NCI-H524 treated with DMSO at 0.1 percent for 48 hours (cell line): ENCODE measurements at regions not wholly inside any gene's neighbourhood (a gene's known extent, or its start where the extent isn't known, plus 50 kb on each side); places are given as distances from the start of the nearest gene placed in this dataset.
A peak's percentile ranks its signal among the peaks of the same experiment; 100 is the strongest.

Experiments used
- DNase-seq: peaks from one replicate; lab custom pipeline; 2025; lab: John Stamatoyannopoulos, UW

GRCh38 chr3:117660941-117661817, 951.6 kb downstream of the TUSC7 start:
- DNase-seq = no peak

- no peak for DNase-seq
Measured at GRCh38 chr3:117661818-117662095, 952.2 kb downstream of the TUSC7 start.

DNA sequence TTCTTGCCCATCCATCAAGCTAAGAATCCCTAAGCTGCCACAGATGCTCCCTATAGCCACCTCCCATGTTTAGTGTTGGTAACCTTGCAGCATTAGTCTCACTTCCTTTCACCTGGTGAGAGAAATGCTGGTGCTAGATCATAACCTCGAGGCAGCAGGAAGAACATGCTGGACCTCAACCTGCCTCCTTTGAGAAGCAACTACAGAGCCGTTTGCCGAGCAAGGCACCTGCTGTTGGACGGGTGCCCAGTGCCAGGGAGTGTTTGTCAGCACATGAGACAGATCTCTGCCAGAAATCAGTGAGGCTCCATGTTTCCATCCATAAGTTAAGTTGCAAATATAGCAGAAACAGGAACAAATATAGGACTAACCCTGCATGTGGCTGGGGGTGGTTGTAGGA, 955.7 kb downstream of the TUSC7 start:
- DNase-seq = no peak

- no peak for DNase-seq
Measured at GRCh38 chr3:117666325-117666724, 956.7 kb downstream of the TUSC7 start.

DNA sequence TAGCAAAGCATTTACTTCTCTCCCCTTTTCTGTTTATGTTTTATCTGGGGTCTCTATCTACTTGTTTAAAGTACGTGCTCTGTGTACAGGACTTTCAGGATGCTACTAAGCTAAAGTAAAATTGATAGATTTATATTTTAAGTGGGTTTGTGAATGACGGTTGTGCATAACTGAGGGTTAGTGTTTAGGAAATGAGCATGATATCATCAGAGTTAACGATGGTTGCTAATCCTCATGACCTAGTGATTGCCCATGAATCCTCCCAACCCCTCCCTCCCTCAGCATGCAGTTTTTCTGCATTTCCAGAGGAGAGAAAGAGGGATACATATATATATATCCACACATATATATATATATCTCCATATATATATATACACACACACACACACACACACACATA, 957.2 kb downstream of the TUSC7 start:
- no peak for DNase-seq

GRCh38 chr3:117669774-117670173, 960.2 kb downstream of the TUSC7 start:
- no peak for DNase-seq

- DNase-seq = no peak
Measured at GRCh38 chr3:117671722-117672318, 962.2 kb downstream of the TUSC7 start.

DNA sequence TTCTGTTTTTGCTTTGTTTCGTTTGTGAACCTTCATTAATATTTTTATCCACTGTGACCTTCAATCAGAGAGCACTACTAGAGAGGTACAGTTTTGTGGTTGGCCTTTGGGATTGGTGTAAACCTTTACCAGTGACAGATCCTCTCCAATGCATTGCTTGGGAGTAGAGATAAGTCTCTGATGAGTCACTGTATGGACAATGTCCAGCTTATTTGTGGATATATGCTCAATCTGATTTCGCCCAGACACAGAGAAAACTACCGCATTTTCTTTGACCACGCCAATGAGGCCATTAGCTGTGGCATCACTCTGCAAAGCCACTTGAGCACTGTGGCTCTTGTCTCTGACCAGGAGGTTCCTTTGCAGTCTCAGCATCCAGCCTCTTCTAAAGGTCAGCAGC, 964.7 kb downstream of the TUSC7 start:
- DNase-seq = no peak

- DNase-seq = no peak
Measured at GRCh38 chr3:117681619-117682018, 972.0 kb downstream of the TUSC7 start.

DNA sequence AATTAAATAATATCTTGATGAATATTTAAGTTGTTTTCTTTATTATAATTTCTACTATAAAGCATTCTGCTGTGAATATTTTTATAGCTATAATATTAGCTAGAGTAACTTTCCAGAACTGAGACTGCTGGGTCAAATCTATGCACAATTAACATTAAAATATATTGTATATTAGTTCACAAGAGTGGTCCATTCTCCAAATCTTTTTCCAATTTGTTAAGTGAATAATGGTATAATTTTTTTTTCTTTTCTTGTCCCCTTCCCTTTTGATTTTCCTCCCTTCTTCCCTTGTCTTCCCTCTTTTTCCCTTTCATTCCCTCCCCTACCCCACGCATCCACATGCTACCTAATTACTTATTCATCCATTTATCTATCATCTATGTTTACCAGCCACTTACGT, 977.5 kb downstream of the TUSC7 start:
- no peak for DNase-seq

DNA sequence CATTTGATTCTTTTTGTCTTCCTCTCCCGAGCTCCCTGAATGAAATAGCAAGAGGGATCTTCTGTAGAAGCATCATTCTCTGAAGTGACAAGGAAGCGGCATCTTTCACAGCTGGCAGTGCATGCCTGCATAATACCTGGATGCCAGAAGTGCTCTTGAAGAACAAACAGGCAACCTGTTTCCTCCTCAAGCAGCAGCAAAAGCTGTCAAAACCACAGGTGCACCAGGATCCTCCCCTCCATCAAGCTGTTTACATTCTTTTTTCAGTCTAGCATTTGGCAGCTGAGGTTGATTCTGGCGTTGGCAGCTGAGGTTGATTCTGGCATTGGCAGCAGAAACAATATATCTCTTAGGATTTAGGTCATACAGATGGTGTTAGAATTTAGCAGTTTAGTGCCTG, 979.0 kb downstream of the TUSC7 start:
- peak; percentile 68 for DNase-seq

GRCh38 chr3:117691526-117691925, 981.9 kb downstream of the TUSC7 start:
- DNase-seq = no peak

DNA sequence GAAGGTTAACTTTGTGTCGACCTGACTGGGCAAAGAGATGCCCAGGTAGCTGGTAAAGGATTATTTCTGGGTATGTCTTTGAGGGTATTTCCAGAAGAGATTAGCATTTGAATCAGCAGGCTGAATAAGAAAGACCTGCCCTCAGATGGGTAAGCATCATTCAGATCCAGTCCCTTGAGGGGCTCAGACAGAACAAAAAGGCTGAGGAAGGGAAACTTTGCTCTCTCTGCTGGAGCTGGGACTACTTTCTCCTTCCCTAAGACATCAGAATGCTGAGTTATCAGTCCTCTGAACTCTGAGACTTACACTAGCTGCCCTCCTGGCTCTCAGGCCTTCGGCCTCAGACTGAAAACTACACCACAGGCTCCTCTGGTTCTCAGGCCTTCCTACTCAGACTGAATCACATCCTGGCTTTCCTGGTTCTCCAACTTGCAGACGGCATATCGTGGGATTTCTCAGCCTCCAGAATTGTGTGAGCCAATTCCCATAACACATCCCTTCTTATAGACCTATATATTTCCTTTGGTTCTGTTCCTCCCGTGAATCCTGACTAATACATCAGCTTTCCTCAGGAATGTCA, 982.9 kb downstream of the TUSC7 start:
- DNase-seq = no peak

DNA sequence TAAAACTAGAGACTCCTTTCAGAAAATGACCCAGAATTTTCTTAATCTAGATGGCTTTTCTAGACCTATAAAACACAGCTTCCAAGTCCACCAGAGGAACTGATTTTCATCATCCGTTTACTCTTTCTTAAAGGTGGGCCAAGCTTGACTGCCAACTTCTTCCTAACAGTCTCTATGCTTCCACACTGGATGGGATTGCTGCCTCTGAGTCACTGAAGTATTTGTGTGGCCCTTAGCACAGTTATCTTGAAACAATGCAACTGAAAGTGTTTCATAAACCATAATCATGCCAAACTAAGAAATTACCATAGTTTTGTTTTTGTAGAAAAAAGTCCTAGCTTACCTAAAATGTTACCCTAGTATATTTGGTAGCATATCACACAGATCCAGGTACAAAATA, 985.7 kb downstream of the TUSC7 start:
- no peak for DNase-seq

GRCh38 chr3:117695871-117696645, 986.5 kb downstream of the TUSC7 start:
- no peak for DNase-seq

DNA sequence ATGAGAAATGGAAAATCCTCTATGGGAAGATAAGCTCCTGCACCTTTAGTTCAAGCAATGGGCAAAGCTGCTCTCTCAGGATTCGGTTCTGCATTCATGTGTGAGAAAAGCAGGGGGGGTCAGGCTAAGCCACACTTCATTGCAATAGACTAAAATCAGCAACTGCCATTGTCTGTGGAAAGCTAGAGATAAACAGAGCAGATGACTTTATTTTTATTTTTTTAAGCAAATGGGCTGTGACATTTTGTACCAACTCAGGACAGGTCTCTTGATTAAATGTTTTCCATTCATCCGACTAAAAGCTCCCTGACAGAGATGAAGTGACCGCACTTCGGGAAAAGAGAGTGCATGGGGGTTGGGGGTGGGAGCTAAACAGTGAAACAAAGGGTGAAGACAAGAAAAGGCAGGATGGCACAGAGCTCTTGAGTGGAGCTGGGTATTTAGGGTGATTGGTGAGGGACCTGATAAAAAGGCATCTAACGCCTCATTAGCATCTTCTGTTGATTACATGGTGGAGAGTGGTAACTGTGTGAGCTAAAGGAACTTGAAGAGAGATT, 987.4 kb downstream of the TUSC7 start:
- DNase-seq = no peak

GRCh38 chr3:117699058-117699457, 989.5 kb downstream of the TUSC7 start:
- no peak for DNase-seq

DNA sequence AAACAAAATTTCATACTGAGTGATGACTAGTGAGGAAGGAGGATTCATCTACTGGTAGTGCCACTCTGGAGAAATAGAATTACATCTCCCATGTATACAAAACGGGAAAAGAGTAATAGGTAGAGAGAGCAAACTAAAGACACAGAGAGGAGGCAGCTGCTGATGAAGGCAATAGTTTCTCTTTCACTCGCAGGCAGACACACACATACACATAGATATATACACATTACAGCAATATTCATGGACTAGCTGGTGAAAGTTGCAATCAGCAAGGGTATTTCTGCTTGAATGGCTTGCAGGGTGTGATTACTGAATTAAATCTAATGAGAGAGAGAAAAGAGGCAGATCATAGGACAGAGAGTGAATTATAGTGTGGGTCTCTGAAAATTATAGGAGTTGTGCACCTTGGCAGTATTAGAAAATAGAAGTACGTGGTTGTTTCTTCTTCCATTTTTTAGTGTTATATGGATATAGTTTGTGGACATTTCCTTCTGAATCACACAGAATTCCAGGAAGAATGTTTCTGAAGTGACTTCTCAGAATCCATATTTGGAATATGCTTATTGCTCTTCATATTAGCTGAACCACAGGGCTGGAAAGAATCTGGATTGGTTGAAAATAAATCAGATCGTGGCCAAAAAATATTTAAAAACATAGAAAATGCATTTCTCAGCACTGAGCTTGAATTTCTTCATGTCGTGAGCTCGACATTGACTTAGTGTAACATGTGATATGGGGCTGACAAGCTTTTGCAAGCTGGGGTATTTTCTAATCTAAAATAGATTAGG, 991.2 kb downstream of the TUSC7 start:
- no peak for DNase-seq

DNA sequence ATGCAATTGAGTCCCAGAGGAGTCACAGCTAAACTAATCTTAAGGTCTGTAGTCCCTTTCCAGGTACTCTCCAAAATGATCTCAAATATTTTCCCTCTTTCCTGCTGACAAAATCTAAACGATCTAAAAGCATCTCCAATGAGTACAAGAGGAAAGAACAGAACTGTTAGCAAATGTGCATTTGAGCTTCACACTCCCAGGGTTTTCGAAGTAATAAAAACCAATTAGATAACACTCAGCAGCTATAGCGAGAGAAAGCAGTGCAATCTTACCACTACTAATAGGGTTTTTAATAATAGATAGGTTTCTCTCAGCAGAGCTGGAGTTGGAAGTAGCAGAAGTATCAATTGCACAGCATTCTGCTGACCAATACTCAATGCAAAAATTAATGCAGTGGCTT, 995.4 kb downstream of the TUSC7 start:
- no peak for DNase-seq

GRCh38 chr3:117706037-117706436, 996.5 kb downstream of the TUSC7 start:
- no peak for DNase-seq

DNA sequence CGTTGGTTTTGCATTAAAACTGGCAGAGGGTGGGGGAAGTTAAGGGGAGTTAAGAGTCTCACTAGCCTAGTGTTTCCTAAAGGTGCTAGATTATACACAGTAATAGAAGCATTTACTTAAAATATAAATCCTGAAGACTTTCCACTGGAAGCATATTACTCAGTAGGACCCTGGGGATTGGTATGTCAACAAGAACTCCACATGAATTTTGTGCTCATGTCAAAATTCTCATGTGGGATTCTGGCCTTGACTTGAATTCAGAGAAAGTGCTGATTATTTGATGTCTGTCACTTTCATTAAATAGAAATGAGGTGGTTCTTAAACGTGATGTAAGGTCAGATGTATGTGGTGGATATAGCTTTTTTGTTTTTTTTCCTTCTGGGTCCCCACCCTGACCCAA, 997.2 kb downstream of the TUSC7 start:
- DNase-seq = no peak

GRCh38 chr3:117708601-117709000, 999.0 kb downstream of the TUSC7 start:
- no peak for DNase-seq
